T-helper 17 cell (primary cell): ENCODE measurements at regions not wholly inside any gene's neighbourhood (a gene's known extent, or its start where the extent isn't known, plus 50 kb on each side); places are given as distances from the start of the nearest gene placed in this dataset.

Experiments used
- ATAC-seq: fragments of 150-1000 bp; cut with Tn5 transposase; 2 replicates; pipeline ENCODE4 v1.10.0; 2021; ENCODE audit warnings: mild to moderate bottlenecking, moderate library complexity
- DNase-seq, 3 donors: peaks; one replicate each; pipeline versions ENCODE4 v3.0.0 to v3.0.0-alpha.2; 2020 to 2021
- H3K9me3 ChIP-seq: one replicate; pipeline ENCODE4 v1.7.0; 2013; ENCODE audit warnings: low read length, mild to moderate bottlenecking; ENCODE audit not compliant: control insufficient read depth, poor library complexity, severe bottlenecking
- H3K27ac Mint-ChIP-seq: one replicate; pipeline ENCODE4 v1.8.0; 2022; ENCODE audit warnings: mild to moderate bottlenecking, moderate library complexity, mixed read lengths
- H3K27me3 Mint-ChIP-seq: one replicate; pipeline ENCODE4 v1.8.0; 2022; ENCODE audit warnings: mixed read lengths
- H3K36me3 Mint-ChIP-seq: one replicate; pipeline ENCODE4 v1.8.0; 2022; ENCODE audit warnings: low read depth, mixed read lengths
- H3K4me1 Mint-ChIP-seq: one replicate; pipeline ENCODE4 v1.8.0; 2022; ENCODE audit warnings: mild to moderate bottlenecking, mixed read lengths
- H3K4me3 Mint-ChIP-seq: one replicate; pipeline ENCODE4 v1.8.0; 2022; ENCODE audit warnings: mild to moderate bottlenecking, moderate library complexity, mixed read lengths

- ATAC-seq, result no peak
- Mint-ChIP-seq H3K4me3 (peak overlapping the region; percentile 89), H3K4me1 (peaks cover 11% of the 10 kb centered on the region), H3K36me3 (peaks cover 2% of the 10 kb centered on the region), H3K27me3 (no peaks in the 10 kb centered on the region), H3K27ac (peak overlapping the region; percentile 67)
- no peaks in the 10 kb centered on the region for H3K9me3 ChIP-seq
- DNase-seq, result no peak
Measured at GRCh38 chrX:39613482-39613995, 484.2 kb downstream of the BCOR start.

GRCh38 chrX:39613997-39614679, 483.6 kb downstream of the BCOR start:
- ATAC-seq, result peak; percentile 89
- peaks cover 11% of the 10 kb centered on the region for H3K4me1 Mint-ChIP-seq
- no peak for DNase-seq
- peak overlapping the region; percentile 89 for H3K4me3 Mint-ChIP-seq
- peak overlapping the region; percentile 67 for H3K27ac Mint-ChIP-seq
- no peaks in the 10 kb centered on the region for H3K27me3 Mint-ChIP-seq
- no peaks in the 10 kb centered on the region for H3K9me3 ChIP-seq
- H3K36me3 Mint-ChIP-seq, result peaks cover 2% of the 10 kb centered on the region

GRCh38 chrX:39614680-39614998, 483.1 kb downstream of the BCOR start:
- no peaks in the 10 kb centered on the region for H3K27me3 Mint-ChIP-seq
- no peaks in the 10 kb centered on the region for H3K9me3 ChIP-seq
- H3K4me1 Mint-ChIP-seq, result peaks cover 11% of the 10 kb centered on the region
- peaks cover 2% of the 10 kb centered on the region for H3K36me3 Mint-ChIP-seq
- DNase-seq (no peak), ATAC-seq (no peak)
- H3K4me3 Mint-ChIP-seq, result peak overlapping the region; percentile 89
- H3K27ac Mint-ChIP-seq, result peak overlapping the region; percentile 67

GRCh38 chrX:39616098-39616729, 481.5 kb downstream of the BCOR start:
- H3K27me3 Mint-ChIP-seq, result no peaks in the 10 kb centered on the region
- ATAC-seq (no peak), DNase-seq (no peak)
- H3K27ac Mint-ChIP-seq, result no peak overlapping the region
- H3K36me3 Mint-ChIP-seq, result no peaks in the 10 kb centered on the region
- H3K9me3 ChIP-seq, result no peaks in the 10 kb centered on the region
- peaks cover 11% of the 10 kb centered on the region for H3K4me1 Mint-ChIP-seq
- no peak overlapping the region for H3K4me3 Mint-ChIP-seq

- Mint-ChIP-seq H3K27ac (no peak overlapping the region), H3K36me3 (no peaks in the 10 kb centered on the region), H3K4me1 (peaks cover 11% of the 10 kb centered on the region), H3K27me3 (no peaks in the 10 kb centered on the region), H3K4me3 (no peak overlapping the region)
- no peak for DNase-seq
- H3K9me3 ChIP-seq, result no peaks in the 10 kb centered on the region
- no peak for ATAC-seq
Measured at GRCh38 chrX:39616731-39617130, 481.0 kb downstream of the BCOR start.

- Mint-ChIP-seq H3K4me3 (no peak overlapping the region), H3K27ac (no peak overlapping the region), H3K27me3 (no peaks in the 10 kb centered on the region), H3K36me3 (no peaks in the 10 kb centered on the region), H3K4me1 (peaks cover 11% of the 10 kb centered on the region)
- DNase-seq (no peak), ATAC-seq (no peak)
- no peaks in the 10 kb centered on the region for H3K9me3 ChIP-seq
Measured at GRCh38 chrX:39618178-39618577, 479.6 kb downstream of the BCOR start.

- H3K9me3 ChIP-seq, result no peaks in the 10 kb centered on the region
- DNase-seq (no peak), ATAC-seq (no peak)
- no peak overlapping the region for H3K27ac Mint-ChIP-seq
- H3K36me3 Mint-ChIP-seq, result no peaks in the 10 kb centered on the region
- H3K4me3 Mint-ChIP-seq, result no peak overlapping the region
- H3K4me1 Mint-ChIP-seq, result peaks cover 5% of the 10 kb centered on the region
- H3K27me3 Mint-ChIP-seq, result no peaks in the 10 kb centered on the region
Measured at GRCh38 chrX:39619182-39620009, 478.4 kb downstream of the BCOR start.

- no peaks in the 10 kb centered on the region for H3K36me3 Mint-ChIP-seq
- ATAC-seq, result no peak
- no peaks in the 10 kb centered on the region for H3K4me1 Mint-ChIP-seq
Measured at GRCh38 chrX:39624166-39624565, 473.6 kb downstream of the BCOR start.

GRCh38 chrX:39625810-39626209, 471.9 kb downstream of the BCOR start:
- H3K4me3 Mint-ChIP-seq, result no peak overlapping the region
- no peak overlapping the region for H3K27ac Mint-ChIP-seq
- H3K9me3 ChIP-seq, result no peaks in the 10 kb centered on the region
- no peaks in the 10 kb centered on the region for H3K27me3 Mint-ChIP-seq
- no peak for DNase-seq
- H3K4me1 Mint-ChIP-seq, result no peaks in the 10 kb centered on the region
- ATAC-seq, result no peak
- no peaks in the 10 kb centered on the region for H3K36me3 Mint-ChIP-seq

More at GRCh38 chrX:39624166-39624565, 473.6 kb downstream of the BCOR start:
- no peaks in the 10 kb centered on the region for H3K9me3 ChIP-seq
- DNase-seq, result no peak
- H3K27me3 Mint-ChIP-seq, result no peaks in the 10 kb centered on the region
- H3K27ac Mint-ChIP-seq, result no peak overlapping the region
- H3K4me3 Mint-ChIP-seq, result no peak overlapping the region

GRCh38 chrX:39626749-39627148, 471.0 kb downstream of the BCOR start:
- no peak overlapping the region for H3K27ac Mint-ChIP-seq

GRCh38 chrX:39627257-39627656, 470.5 kb downstream of the BCOR start:
- Mint-ChIP-seq H3K36me3 (no peaks in the 10 kb centered on the region), H3K4me3 (no peak overlapping the region), H3K27ac (no peak overlapping the region), H3K27me3 (no peaks in the 10 kb centered on the region), H3K4me1 (no peaks in the 10 kb centered on the region)
- DNase-seq, result no peak
- no peaks in the 10 kb centered on the region for H3K9me3 ChIP-seq
- no peak for ATAC-seq

More at GRCh38 chrX:39626749-39627148, 471.0 kb downstream of the BCOR start:
- Mint-ChIP-seq H3K27me3 (no peaks in the 10 kb centered on the region), H3K4me1 (no peaks in the 10 kb centered on the region), H3K36me3 (no peaks in the 10 kb centered on the region), H3K4me3 (no peak overlapping the region)
- ATAC-seq (no peak), DNase-seq (no peak)
- H3K9me3 ChIP-seq, result no peaks in the 10 kb centered on the region

- ATAC-seq (no peak), DNase-seq (no peak)
- Mint-ChIP-seq H3K27me3 (no peaks in the 10 kb centered on the region), H3K4me3 (no peak overlapping the region), H3K27ac (no peak overlapping the region), H3K4me1 (no peaks in the 10 kb centered on the region), H3K36me3 (no peaks in the 10 kb centered on the region)
- H3K9me3 ChIP-seq, result no peaks in the 10 kb centered on the region
Measured at GRCh38 chrX:39629001-39629400, 468.8 kb downstream of the BCOR start.

- no peak for ATAC-seq
Measured at GRCh38 chrX:39630344-39630743, 467.4 kb downstream of the BCOR start.

More at GRCh38 chrX:39630344-39630743, 467.4 kb downstream of the BCOR start:
- Mint-ChIP-seq H3K36me3 (no peaks in the 10 kb centered on the region), H3K27ac (no peak overlapping the region), H3K4me3 (no peak overlapping the region), H3K27me3 (no peaks in the 10 kb centered on the region), H3K4me1 (no peaks in the 10 kb centered on the region)
- H3K9me3 ChIP-seq, result no peaks in the 10 kb centered on the region
- no peak for DNase-seq
